A549 (cell line): ENCODE measurements at regions not wholly inside any gene's neighbourhood (a gene's known extent, or its start where the extent isn't known, plus 50 kb on each side); places are given as distances from the start of the nearest gene placed in this dataset.

Source experiments
- CTCF ChIP-seq: fragments of >200 bp; sonication (Bioruptor Twin); formaldehyde crosslinking; IDR thresholded peaks from 3 replicates; pipeline ENCODE4 v1.5.1; 2016
- JUN ChIP-seq, 2 experiments: fragments of >200 bp; sonication (Bioruptor Twin); formaldehyde crosslinking; IDR thresholded peaks; 2 replicates in 1 of 2; 3 replicates in 1 of 2; pipeline ENCODE4 v1.6.1; 2016 to 2017
- KDM5A ChIP-seq: fragments of 200-600 bp; sonication (generic); IDR thresholded peaks from 2 replicates; pipeline ENCODE4 v1.6.1; 2016; ENCODE audit warnings: antibody characterized with exemption, mild to moderate bottlenecking
- NFE2L2 ChIP-seq: fragments of 150-350 bp; conservative IDR thresholded peaks from 2 replicates; pipeline ENCODE4 v1.6.1; 2014; ENCODE audit warnings: low read length
- POLR2A ChIP-seq: IDR thresholded peaks from 2 replicates; pipeline ENCODE4 v1.6.1; 2012; ENCODE audit warnings: mild to moderate bottlenecking, low read length
- RCOR1 ChIP-seq: fragments of 150-350 bp; IDR thresholded peaks from 2 replicates; pipeline ENCODE4 v1.6.1; 2014; ENCODE audit warnings: antibody characterized with exemption, low read length, low read depth
- RNF2 ChIP-seq: fragments of 200-600 bp; sonication (generic); IDR thresholded peaks from 2 replicates; pipeline ENCODE4 v1.6.1; 2016; ENCODE audit warnings: low read depth, mild to moderate bottlenecking, antibody characterized with exemption, moderate library complexity, borderline replicate concordance
- TF ChIP-seq, protein P1 (sequence below): IDR thresholded peaks from 2 replicates; pipeline ENCODE4 v1.6.1; 2012

GRCh38 chr1:79614106-79614505 lies 607.6 kb upstream of the ADGRL4 start:
- no peak for TF ChIP-seq POLR2A
- TF ChIP-seq RCOR1 = no peak
- TF ChIP-seq CTCF = no peak
- TF ChIP-seq JUN (IDR thresholded peaks at IDR 0.05) = no peak
- TF ChIP-seq KDM5A = no peak
- TF ChIP-seq, protein P1, sequence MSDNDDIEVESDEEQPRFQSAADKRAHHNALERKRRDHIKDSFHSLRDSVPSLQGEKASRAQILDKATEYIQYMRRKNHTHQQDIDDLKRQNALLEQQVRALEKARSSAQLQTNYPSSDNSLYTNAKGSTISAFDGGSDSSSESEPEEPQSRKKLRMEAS = no peak
- no peak for TF ChIP-seq NFE2L2
- TF ChIP-seq RNF2 = no peak
